H1 (cell line): ENCODE measurements at regions not wholly inside any gene's neighbourhood (a gene's known extent, or its start where the extent isn't known, plus 50 kb on each side); places are given as distances from the start of the nearest gene placed in this dataset.

ENCODE experiments used
- ATF3 ChIP-seq: IDR thresholded peaks from 2 replicates; pipeline ENCODE4 v1.6.1; 2011; ENCODE audit warnings: low read depth, mild to moderate bottlenecking, low read length; ENCODE audit not compliant: insufficient read depth
- CBX5 ChIP-seq: fragments of 300-800, 300-1000 bp; sonication (generic); IDR thresholded peaks from 2 replicates; pipeline ENCODE4 v1.7.1; 2016; ENCODE audit warnings: antibody characterized with exemption, low read length, low read depth
- SP4 ChIP-seq: IDR thresholded peaks from 2 replicates; pipeline ENCODE4 v1.6.1; 2012; ENCODE audit warnings: low read length, inconsistent platforms
- TEAD4 ChIP-seq: IDR thresholded peaks from 2 replicates; pipeline ENCODE4 v1.6.1; 2012; ENCODE audit warnings: low read depth, low read length, inconsistent platforms, mixed read lengths

DNA sequence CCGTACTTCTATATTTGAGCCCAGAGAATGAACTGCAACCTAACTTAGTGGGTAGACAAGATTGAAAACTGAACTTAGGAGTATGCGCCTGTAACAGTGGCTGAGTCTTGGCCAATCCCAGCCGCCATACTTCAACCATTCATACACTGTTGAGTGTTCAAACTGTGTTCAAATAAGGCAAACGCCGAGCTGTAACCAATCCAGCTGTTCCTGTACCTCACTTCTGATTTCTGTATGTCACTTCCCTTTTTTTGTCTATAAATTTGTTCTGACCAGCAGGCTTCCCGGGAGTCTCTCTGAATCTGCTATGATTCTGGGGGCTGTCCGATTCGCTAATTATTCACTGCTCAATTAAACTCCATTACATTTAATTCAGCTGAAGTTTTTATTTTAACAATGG is 58.6 kb upstream of the TPM1 start (continued):
- TF ChIP-seq TEAD4 (no peak), CBX5 (no peak), SP4 (no peak), ATF3 (no peak)
